Neural cell (in vitro differentiated cells): ENCODE measurements at regions not wholly inside any gene's neighbourhood (a gene's known extent, or its start where the extent isn't known, plus 50 kb on each side); places are given as distances from the start of the nearest gene placed in this dataset.
"Not testable (repeated sequence)": the region's sequence is repeated elsewhere in the genome, so short reads cannot be mapped to it uniquely, and the experiment has no call there.

Experiments
- H2AFZ ChIP-seq: fragments of 200-600, 300-800 bp; sonication (generic), shearing (Covaris generic); 2 replicates; pipeline ENCODE4 v1.6.0; 2014; ENCODE audit warnings: low read depth, mild to moderate bottlenecking, antibody characterized with exemption, low read length, moderate library complexity
- H3F3A ChIP-seq: fragments of 200-600 bp; shearing (Covaris generic); 2 replicates; pipeline ENCODE4 v1.6.1; 2016; ENCODE audit warnings: mild to moderate bottlenecking, moderate library complexity, mixed read lengths, antibody characterized with exemption, low read length; ENCODE audit not compliant: insufficient read depth, poor library complexity, severe bottlenecking
- H3K27ac ChIP-seq: fragments of 200-600, 300-800 bp; sonication (generic), shearing (Covaris generic); 2 replicates; pipeline ENCODE4 v1.5.1; 2014; ENCODE audit warnings: mild to moderate bottlenecking, low read length, moderate library complexity
- H3K27me3 ChIP-seq: fragments of 300-800, 200-600 bp; sonication (generic), shearing (Covaris generic); 2 replicates; pipeline ENCODE4 v1.6.0; 2014; ENCODE audit warnings: mild to moderate bottlenecking, low read depth, low read length, moderate library complexity; ENCODE audit not compliant: insufficient read depth
- H3K36me3 ChIP-seq: fragments of 300-800, 200-600 bp; sonication (generic), shearing (Covaris generic); 2 replicates; pipeline ENCODE4 v1.5.1; 2014; ENCODE audit warnings: mild to moderate bottlenecking, antibody characterized with exemption, low read length, moderate library complexity; ENCODE audit not compliant: insufficient read depth
- H3K4me2 ChIP-seq: fragments of 300-800, 200-600 bp; sonication (generic), shearing (Covaris generic); 2 replicates; pipeline ENCODE4 v1.6.0; 2014; ENCODE audit warnings: mild to moderate bottlenecking, low read length
- H3K4me3 ChIP-seq: fragments of 300-800, 200-600 bp; sonication (generic), shearing (Covaris generic); 2 replicates; pipeline ENCODE4 v1.5.1; 2014; ENCODE audit warnings: mild to moderate bottlenecking, low read length, moderate library complexity
- H3K79me2 ChIP-seq: fragments of 200-600 bp; shearing (Covaris generic); replicated peaks from 2 replicates; pipeline ENCODE4 v1.6.0; 2014; ENCODE audit warnings: mild to moderate bottlenecking, low read length, moderate library complexity; ENCODE audit not compliant: insufficient read depth
- H3K9ac ChIP-seq: fragments of 300-800, 200-600 bp; sonication (generic), shearing (Covaris generic); 2 replicates; pipeline ENCODE4 v1.6.1; 2016; ENCODE audit warnings: mild to moderate bottlenecking, low read length, mixed read lengths
- H3K9me2 ChIP-seq: fragments of 200-600 bp; shearing (Covaris generic); 2 replicates; pipeline ENCODE4 v1.6.1; 2016; ENCODE audit warnings: mild to moderate bottlenecking, low read length, mixed read lengths; ENCODE audit not compliant: insufficient read depth
- H3K9me3 ChIP-seq: fragments of 200-600, 300-800 bp; sonication (generic), shearing (Covaris generic); 2 replicates; pipeline ENCODE4 v1.6.1; 2016; ENCODE audit warnings: mild to moderate bottlenecking, mixed run types, low read length, moderate library complexity, mixed read lengths
- H4K20me1 ChIP-seq: fragments of 200-600 bp; shearing (Covaris generic); 2 replicates; pipeline ENCODE4 v1.6.1; 2016; ENCODE audit warnings: mild to moderate bottlenecking, mixed run types; ENCODE audit not compliant: insufficient read depth
- EP300 ChIP-seq: fragments of 450-650 bp; conservative IDR thresholded peaks from 2 replicates; pipeline ENCODE4 v1.6.1; 2014; ENCODE audit warnings: antibody characterized with exemption, mild to moderate bottlenecking, moderate library complexity; ENCODE audit not compliant: poor library complexity, severe bottlenecking
- EZH2 ChIP-seq: fragments of 200-600, 300-800 bp; shearing (Covaris generic), sonication (generic); IDR thresholded peaks from 2 replicates; pipeline ENCODE4 v1.6.1; 2014; ENCODE audit warnings: antibody characterized with exemption, low read length, borderline replicate concordance, mild to moderate bottlenecking; ENCODE audit not compliant: insufficient read depth, poor library complexity, severe bottlenecking
- MXI1 ChIP-seq: fragments of 450-650 bp; conservative IDR thresholded peaks from 2 replicates; pipeline ENCODE4 v1.6.1; 2014; ENCODE audit warnings: antibody characterized with exemption, mild to moderate bottlenecking; ENCODE audit not compliant: poor library complexity, severe bottlenecking
- POLR2AphosphoS5 ChIP-seq: IDR thresholded peaks from 2 replicates; pipeline ENCODE4 v1.6.1; 2012
- RAD21 ChIP-seq: fragments of 450-650 bp; conservative IDR thresholded peaks from 2 replicates; pipeline ENCODE4 v1.6.1; 2014; ENCODE audit warnings: antibody characterized with exemption, mild to moderate bottlenecking, moderate library complexity
- REST ChIP-seq: IDR thresholded peaks from 2 replicates; pipeline ENCODE4 v1.6.1; 2012; ENCODE audit warnings: borderline replicate concordance
- SMC3 ChIP-seq: fragments of 450-650 bp; conservative IDR thresholded peaks from 2 replicates; pipeline ENCODE4 v1.6.1; 2014; ENCODE audit warnings: antibody characterized with exemption, mild to moderate bottlenecking, moderate library complexity; ENCODE audit not compliant: poor library complexity
- TAF1 ChIP-seq: IDR thresholded peaks from 2 replicates; pipeline ENCODE4 v1.6.1; 2012; ENCODE audit warnings: low read depth
- TF ChIP-seq, protein P1 (sequence below): fragments of 450-650 bp; IDR thresholded peaks from 2 replicates; pipeline ENCODE4 v1.5.1; 2014; ENCODE audit warnings: antibody characterized with exemption, mild to moderate bottlenecking, moderate library complexity; ENCODE audit not compliant: poor library complexity, severe bottlenecking

GRCh38 chr5:106392766-106393165 is 1278.0 kb downstream of the EFNA5 start:
- Histone ChIP-seq H3K9me2 (no peaks in the 10 kb centered on the region), H3K9me3 (no peaks in the 10 kb centered on the region), H3F3A (no peaks in the 10 kb centered on the region), H3K79me2 (no peaks in the 10 kb centered on the region), H4K20me1 (no peaks in the 10 kb centered on the region), H3K36me3 (no peaks in the 10 kb centered on the region), H3K4me3 (no peak overlapping the region), H2AFZ (no peak overlapping the region), H3K4me2 (no peak overlapping the region), H3K27ac (no peak overlapping the region), H3K9ac (no peak overlapping the region), H3K27me3 (no peaks in the 10 kb centered on the region)
- TF ChIP-seq SMC3 = no peak
- no peak for TF ChIP-seq POLR2AphosphoS5
- no peak for TF ChIP-seq EP300
- TF ChIP-seq EZH2 = no peak
- no peak for TF ChIP-seq RAD21
- TF ChIP-seq REST = no peak
- no peak for TF ChIP-seq TAF1
- no peak for TF ChIP-seq MXI1
- TF ChIP-seq, protein P1, sequence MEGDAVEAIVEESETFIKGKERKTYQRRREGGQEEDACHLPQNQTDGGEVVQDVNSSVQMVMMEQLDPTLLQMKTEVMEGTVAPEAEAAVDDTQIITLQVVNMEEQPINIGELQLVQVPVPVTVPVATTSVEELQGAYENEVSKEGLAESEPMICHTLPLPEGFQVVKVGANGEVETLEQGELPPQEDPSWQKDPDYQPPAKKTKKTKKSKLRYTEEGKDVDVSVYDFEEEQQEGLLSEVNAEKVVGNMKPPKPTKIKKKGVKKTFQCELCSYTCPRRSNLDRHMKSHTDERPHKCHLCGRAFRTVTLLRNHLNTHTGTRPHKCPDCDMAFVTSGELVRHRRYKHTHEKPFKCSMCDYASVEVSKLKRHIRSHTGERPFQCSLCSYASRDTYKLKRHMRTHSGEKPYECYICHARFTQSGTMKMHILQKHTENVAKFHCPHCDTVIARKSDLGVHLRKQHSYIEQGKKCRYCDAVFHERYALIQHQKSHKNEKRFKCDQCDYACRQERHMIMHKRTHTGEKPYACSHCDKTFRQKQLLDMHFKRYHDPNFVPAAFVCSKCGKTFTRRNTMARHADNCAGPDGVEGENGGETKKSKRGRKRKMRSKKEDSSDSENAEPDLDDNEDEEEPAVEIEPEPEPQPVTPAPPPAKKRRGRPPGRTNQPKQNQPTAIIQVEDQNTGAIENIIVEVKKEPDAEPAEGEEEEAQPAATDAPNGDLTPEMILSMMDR = no peak

DNA sequence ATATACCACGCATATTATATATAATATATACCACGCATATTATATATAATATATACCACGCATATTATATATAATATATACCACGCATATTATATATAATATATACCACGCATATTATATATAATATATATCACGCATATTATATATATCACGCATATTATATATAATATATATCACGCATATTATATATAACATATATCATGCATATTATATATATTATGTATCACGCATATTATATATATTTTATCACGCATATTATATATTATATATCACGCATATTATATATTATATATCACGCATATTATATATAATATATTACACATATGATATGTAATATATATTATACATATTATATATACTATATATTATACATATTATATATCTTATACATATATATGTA is 1283.0 kb downstream of the EFNA5 start:
- not testable (repeated sequence) for H3K4me3 ChIP-seq, H3K36me3 ChIP-seq, H3K9me2 ChIP-seq, H3K9me3 ChIP-seq, H2AFZ ChIP-seq, H3K9ac ChIP-seq, H3K27me3 ChIP-seq, H3K4me2 ChIP-seq, H3K27ac ChIP-seq, H4K20me1 ChIP-seq, H3K79me2 ChIP-seq, H3F3A ChIP-seq

DNA sequence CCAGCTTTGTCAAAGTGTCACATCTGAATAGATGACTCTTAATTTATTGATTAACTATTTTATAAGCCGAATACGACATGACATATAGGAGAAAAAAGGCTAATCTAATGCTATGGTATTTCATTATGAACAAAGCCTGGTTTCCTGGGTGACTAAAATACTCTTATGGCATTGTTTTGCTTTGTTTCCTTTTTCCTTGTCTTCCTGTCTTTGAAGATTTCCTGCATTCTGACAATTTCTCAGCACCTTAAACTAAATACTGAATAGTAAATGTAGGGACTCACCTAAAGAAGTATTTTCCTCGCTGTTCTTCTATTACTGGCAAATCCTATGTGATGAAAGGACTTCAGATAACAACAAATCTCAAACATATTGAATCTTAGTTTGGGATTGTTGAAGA is 1284.5 kb downstream of the EFNA5 start:
- Histone ChIP-seq H3K9me2 (peaks cover 4% of the 10 kb centered on the region), H3K4me2 (no peak overlapping the region), H3K9ac (no peak overlapping the region), H4K20me1 (no peaks in the 10 kb centered on the region), H3K9me3 (no peaks in the 10 kb centered on the region), H3K36me3 (no peaks in the 10 kb centered on the region), H3F3A (no peaks in the 10 kb centered on the region), H3K4me3 (no peak overlapping the region), H3K27ac (no peak overlapping the region), H3K27me3 (no peaks in the 10 kb centered on the region), H3K79me2 (no peaks in the 10 kb centered on the region), H2AFZ (no peak overlapping the region)
- no peak for TF ChIP-seq RAD21
- peak; percentile 53 for TF ChIP-seq POLR2AphosphoS5
- TF ChIP-seq SMC3 = no peak
- TF ChIP-seq EZH2 = no peak
- TF ChIP-seq, protein P1 = no peak
- no peak for TF ChIP-seq MXI1
- peak; percentile 70 for TF ChIP-seq EP300
- TF ChIP-seq TAF1 = no peak
- TF ChIP-seq REST = peak; percentile 45
